ENCODE measurements at regions not wholly inside any gene's neighbourhood (a gene's known extent, or its start where the extent isn't known, plus 50 kb on each side); places are given as distances from the start of the nearest gene placed in this dataset.
"Not testable (repeated sequence)": the region's sequence is repeated elsewhere in the genome, so short reads cannot be mapped to it uniquely, and the experiment has no call there.

DNA sequence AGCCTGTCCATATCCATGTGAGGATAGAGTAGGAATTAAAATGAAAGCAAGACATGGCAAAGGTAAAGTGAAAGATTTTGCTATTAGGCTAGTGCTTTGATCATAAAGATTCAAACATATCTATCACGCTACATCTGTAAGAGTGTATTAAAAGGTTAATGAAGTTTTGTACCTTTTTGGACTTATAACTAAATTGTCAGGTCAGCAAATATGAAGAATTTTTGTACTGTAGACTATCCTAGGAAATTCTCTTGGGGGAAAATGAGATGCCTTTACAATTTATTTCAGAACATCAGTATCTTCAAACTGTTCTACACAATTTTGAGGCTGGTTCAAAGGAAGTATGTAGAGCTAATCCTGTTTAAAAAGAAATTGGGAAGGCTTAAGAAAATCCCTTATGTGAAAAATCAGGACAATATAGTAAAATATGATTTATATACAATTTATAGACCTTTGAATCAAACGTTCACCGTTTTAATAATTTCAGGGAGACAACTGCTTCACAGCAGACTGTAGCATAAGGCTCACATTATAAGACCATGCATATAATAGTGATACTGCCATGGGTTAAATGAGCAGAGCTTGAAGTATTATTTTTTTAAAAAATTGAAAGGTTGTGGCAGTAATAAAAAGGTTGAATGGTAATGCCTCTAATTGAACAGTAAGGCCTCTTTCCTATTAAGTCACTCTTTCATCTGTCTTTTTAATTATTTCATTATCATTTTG lies 639.5 kb upstream of the ARRDC3 start:
- Mint-ChIP-seq H3K27me3 (no peaks in the 10 kb centered on the region), H3K27ac (no peak overlapping the region), H3K36me3 (no peaks in the 10 kb centered on the region), H3K4me3 (no peak overlapping the region), H3K4me1 (no peaks in the 10 kb centered on the region), H3K9me3 (peaks cover 0 to 1% (median 0%) of the 10 kb centered on the region in 7 donors)
- ATAC-seq (ENCODE audit: low read depth in 2 of 2) (no peak), DNase-seq (no peak)

- no peak for DNase-seq
- H3K4me1 Mint-ChIP-seq: no peaks in the 10 kb centered on the region
- no peaks in the 10 kb centered on the region for H3K36me3 Mint-ChIP-seq
- H3K4me3 Mint-ChIP-seq: no peak overlapping the region
- peaks cover 0 to 9% (median 0%) of the 10 kb centered on the region in 7 donors for H3K9me3 Mint-ChIP-seq
- no peaks in the 10 kb centered on the region for H3K27me3 Mint-ChIP-seq
- no peak overlapping the region for H3K27ac Mint-ChIP-seq
- no peak for ATAC-seq (ENCODE audit: low read depth in 2 of 2)
These were observed 636.4 kb upstream of the ARRDC3 start for GRCh38 chr5:92019376-92019990.

DNA sequence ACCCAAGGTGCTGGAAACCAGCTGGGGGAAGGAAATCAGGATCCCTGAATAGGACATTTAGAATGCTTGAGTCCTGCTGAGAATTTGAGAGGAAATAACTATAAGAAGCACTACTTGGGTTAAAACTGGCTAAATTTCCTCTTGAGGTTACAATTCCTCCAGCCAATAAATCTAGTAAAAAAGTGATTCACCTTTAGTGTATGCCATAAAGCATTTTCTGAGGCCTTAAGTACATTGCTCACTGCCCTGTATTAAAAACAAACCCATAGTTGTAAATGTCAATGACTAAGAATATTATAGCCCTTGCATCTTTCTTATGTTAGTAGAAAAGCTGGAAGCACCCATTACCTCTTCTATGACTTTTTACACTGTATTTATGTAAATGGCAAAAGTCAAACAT lies 634.7 kb upstream of the ARRDC3 start:
- Mint-ChIP-seq H3K36me3 (no peaks in the 10 kb centered on the region), H3K4me1 (no peaks in the 10 kb centered on the region), H3K27me3 (no peaks in the 10 kb centered on the region), H3K27ac (no peak overlapping the region), H3K9me3 (peaks cover 0 to 11% (median 2%) of the 10 kb centered on the region in 7 donors), H3K4me3 (no peak overlapping the region)
- no peak for DNase-seq
- no peak for ATAC-seq (ENCODE audit: low read depth in 2 of 2)

- H3K4me1 Mint-ChIP-seq; DNase-seq; H3K4me3 Mint-ChIP-seq; H3K27me3 Mint-ChIP-seq; ATAC-seq (ENCODE audit: low read depth in 2 of 2); H3K27ac Mint-ChIP-seq; H3K36me3 Mint-ChIP-seq: not testable (repeated sequence)
- peaks cover 2 to 11% (median 5%) of the 10 kb centered on the region in 7 donors for H3K9me3 Mint-ChIP-seq
These were observed 628.7 kb upstream of the ARRDC3 start for GRCh38 chr5:92011845-92012244.

- Mint-ChIP-seq H3K4me1 (no peaks in the 10 kb centered on the region), H3K9me3 (peaks cover 0 to 2% (median 0%) of the 10 kb centered on the region in 7 donors), H3K36me3 (no peaks in the 10 kb centered on the region), H3K4me3 (no peak overlapping the region), H3K27me3 (no peaks in the 10 kb centered on the region), H3K27ac (no peak overlapping the region)
- DNase-seq (no peak), ATAC-seq (ENCODE audit: low read depth in 2 of 2) (no peak)
These were observed 620.7 kb upstream of the ARRDC3 start for GRCh38 chr5:92003806-92004205.

DNA sequence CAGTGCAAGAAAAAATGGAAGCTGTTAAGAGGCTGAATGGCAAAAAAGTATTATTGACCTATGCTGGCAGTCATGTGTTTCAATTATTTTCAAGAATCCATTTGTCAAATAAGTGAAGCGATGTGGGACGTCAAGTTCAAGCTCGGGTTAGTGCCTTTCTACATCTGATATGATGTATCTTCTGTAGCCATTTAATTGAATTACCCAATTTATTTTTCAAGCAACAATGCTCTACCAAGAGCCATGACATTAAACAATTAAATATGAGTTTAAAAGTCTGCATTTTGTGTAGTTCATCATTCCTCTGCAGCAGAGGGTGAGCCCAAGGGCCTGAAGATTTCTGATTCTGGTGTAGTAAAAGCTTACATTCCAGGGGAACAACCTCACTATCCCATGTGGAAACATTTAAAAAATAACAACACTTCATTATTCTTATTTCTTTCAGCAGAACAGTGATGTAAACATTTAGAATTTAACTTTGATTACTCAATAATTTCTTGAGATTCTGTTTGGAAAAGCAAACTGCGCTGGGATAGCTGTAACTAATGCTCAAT lies 619.7 kb upstream of the ARRDC3 start:
- no peaks in the 10 kb centered on the region for H3K36me3 Mint-ChIP-seq
- no peaks in the 10 kb centered on the region for H3K4me1 Mint-ChIP-seq
- H3K9me3 Mint-ChIP-seq: peaks cover 0 to 1% (median 0%) of the 10 kb centered on the region in 7 donors
- no peak for DNase-seq
- no peak for ATAC-seq (ENCODE audit: low read depth in 2 of 2)
- H3K27me3 Mint-ChIP-seq: no peaks in the 10 kb centered on the region
- no peak overlapping the region for H3K27ac Mint-ChIP-seq
- H3K4me3 Mint-ChIP-seq: no peak overlapping the region

DNA sequence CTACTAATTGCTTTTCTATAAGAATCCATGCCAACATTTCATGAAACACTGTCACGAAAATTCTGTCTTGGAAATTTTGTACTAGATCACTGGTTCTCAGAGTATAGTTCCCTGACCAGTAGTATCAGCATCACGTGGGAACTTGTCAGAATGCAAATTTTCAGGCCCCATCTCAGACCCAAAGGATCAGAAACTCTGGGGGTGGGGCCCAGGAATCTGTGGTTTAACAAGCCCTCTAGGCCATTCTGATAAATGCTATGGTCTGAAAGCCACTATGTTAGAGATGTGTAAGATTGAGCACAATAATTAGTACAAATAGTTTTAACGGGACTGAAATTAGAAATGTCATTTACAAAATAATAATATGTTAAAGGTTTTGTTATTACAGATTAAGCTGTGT lies 615.7 kb upstream of the ARRDC3 start:
- H3K27ac Mint-ChIP-seq: no peak overlapping the region
- no peak overlapping the region for H3K4me3 Mint-ChIP-seq
- ATAC-seq (ENCODE audit: low read depth in 2 of 2) (no peak), DNase-seq (no peak)
- H3K4me1 Mint-ChIP-seq: no peaks in the 10 kb centered on the region
- H3K9me3 Mint-ChIP-seq: peaks cover 0 to 1% (median 0%) of the 10 kb centered on the region in 7 donors
- H3K36me3 Mint-ChIP-seq: no peaks in the 10 kb centered on the region
- H3K27me3 Mint-ChIP-seq: no peaks in the 10 kb centered on the region

GRCh38 chr5:91983869-91984268 lies 600.8 kb upstream of the ARRDC3 start:
- no peaks in the 10 kb centered on the region for H3K27me3 Mint-ChIP-seq
- no peak overlapping the region for H3K4me3 Mint-ChIP-seq
- H3K9me3 Mint-ChIP-seq: peaks cover 0 to 3% (median 0%) of the 10 kb centered on the region in 7 donors
- no peaks in the 10 kb centered on the region for H3K4me1 Mint-ChIP-seq
- H3K27ac Mint-ChIP-seq: no peak overlapping the region
- ATAC-seq (ENCODE audit: low read depth in 2 of 2) (no peak), DNase-seq (no peak)
- no peaks in the 10 kb centered on the region for H3K36me3 Mint-ChIP-seq

DNA sequence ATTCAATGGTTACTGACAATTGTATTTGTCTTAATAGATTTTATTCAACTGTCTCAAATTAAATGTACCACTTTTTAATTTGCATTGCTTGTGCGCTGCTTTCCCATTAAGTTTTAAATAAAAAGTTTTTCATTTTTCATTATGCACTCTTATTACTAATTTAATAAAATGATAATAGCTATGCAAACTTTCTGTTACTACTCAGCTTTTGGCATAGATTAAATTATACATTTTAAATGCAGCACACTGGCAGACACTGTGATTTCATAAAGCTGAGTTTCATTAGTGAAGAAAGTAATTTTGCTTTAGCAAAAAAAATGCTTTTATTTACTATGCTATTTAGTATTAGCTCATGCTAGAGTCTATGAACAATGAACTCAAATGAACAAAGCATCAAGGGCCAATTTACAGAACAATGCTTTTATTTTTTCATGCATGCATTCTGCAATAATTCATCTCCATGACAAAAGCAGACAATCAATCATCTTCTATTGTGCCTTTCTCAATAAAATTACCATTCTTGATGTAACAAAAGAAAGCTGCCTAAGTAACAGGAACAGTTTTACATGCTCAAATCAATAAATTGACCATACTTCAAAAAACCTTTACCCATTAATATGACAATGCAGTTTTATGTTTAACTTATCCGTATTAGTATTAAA lies 595.2 kb upstream of the ARRDC3 start:
- Mint-ChIP-seq H3K27ac (no peak overlapping the region), H3K4me3 (no peak overlapping the region), H3K36me3 (no peaks in the 10 kb centered on the region), H3K4me1 (no peaks in the 10 kb centered on the region), H3K27me3 (no peaks in the 10 kb centered on the region), H3K9me3 (no peaks in the 10 kb centered on the region)
- no peak for ATAC-seq (ENCODE audit: low read depth in 2 of 2)
- no peak for DNase-seq

GRCh38 chr5:91977579-91977978 lies 594.5 kb upstream of the ARRDC3 start:
- Mint-ChIP-seq H3K9me3 (no peaks in the 10 kb centered on the region), H3K4me1 (no peaks in the 10 kb centered on the region), H3K4me3 (no peak overlapping the region), H3K36me3 (no peaks in the 10 kb centered on the region), H3K27me3 (no peaks in the 10 kb centered on the region), H3K27ac (no peak overlapping the region)
- ATAC-seq (ENCODE audit: low read depth in 2 of 2) (no peak), DNase-seq (no peak)

DNA sequence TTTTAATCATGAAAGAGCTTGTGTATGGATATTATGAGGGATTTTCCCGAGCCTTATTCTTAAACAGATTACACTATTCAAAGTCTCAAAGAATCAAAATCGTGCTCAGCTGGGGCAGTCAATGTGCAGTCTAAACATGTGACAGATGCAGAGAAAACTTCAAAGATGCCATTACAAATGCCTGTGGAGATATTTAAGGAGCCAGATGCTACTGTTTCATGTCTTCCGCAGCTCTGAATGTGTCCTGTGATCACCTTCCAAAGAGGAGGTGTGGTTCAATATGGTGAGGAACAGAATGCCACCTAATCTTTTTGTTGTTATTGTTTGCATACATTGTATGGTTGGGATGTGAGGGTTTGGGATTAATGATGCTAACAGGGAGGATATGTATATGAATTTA lies 593.3 kb upstream of the ARRDC3 start:
- Mint-ChIP-seq H3K4me3 (no peak overlapping the region), H3K9me3 (no peaks in the 10 kb centered on the region), H3K27ac (no peak overlapping the region), H3K36me3 (no peaks in the 10 kb centered on the region), H3K27me3 (no peaks in the 10 kb centered on the region), H3K4me1 (no peaks in the 10 kb centered on the region)
- DNase-seq (no peak), ATAC-seq (ENCODE audit: low read depth in 2 of 2) (no peak)

DNA sequence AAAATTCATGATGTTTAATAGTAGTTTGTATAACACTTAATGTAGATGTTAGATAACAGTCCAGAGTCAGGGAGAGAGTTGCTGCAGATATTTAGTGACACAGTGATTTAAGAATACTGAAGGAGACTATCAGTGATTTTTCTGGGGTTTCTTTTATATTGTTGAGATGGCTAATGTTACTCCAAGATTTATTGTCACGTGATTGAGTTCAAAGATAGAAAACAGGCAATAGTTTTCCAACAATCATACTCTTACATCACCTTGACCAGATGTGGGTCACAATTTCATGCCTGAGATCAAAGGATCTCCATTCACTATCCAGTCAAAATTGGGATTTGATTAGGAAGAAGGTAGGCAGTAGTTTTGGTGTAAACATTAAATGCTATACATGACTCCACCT lies 580.0 kb upstream of the ARRDC3 start:
- Mint-ChIP-seq H3K27me3 (no peaks in the 10 kb centered on the region), H3K4me1 (no peaks in the 10 kb centered on the region), H3K4me3 (no peak overlapping the region), H3K9me3 (peaks cover 0 to 2% (median 0%) of the 10 kb centered on the region in 7 donors), H3K27ac (no peak overlapping the region), H3K36me3 (no peaks in the 10 kb centered on the region)
- ATAC-seq (ENCODE audit: low read depth in 2 of 2) (no peak), DNase-seq (no peak)

DNA sequence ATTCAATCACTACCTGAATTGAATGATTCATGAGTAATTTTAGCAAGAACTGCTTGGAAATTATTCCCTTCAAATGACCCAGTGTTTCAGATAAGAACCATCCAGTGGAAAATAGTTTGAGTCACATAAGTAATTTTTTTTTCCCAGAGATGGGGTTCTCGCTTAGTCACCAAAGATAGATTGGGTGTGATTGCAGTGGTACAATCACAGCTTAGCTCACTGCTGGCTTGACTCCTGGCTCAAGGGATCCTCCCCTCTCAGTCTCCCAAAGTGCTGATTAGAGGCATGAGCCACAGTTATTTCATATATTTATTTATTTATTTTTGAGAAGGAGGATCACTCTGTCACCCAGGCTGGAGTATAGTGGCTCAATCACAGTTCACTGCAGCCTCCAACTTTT lies 574.5 kb upstream of the ARRDC3 start:
- Mint-ChIP-seq H3K36me3 (no peaks in the 10 kb centered on the region), H3K4me1 (no peaks in the 10 kb centered on the region), H3K9me3 (peaks cover 0 to 3% (median 0%) of the 10 kb centered on the region in 7 donors), H3K27ac (no peak overlapping the region), H3K4me3 (no peak overlapping the region), H3K27me3 (no peaks in the 10 kb centered on the region)
- ATAC-seq (ENCODE audit: low read depth in 2 of 2) (no peak), DNase-seq (no peak)

- Mint-ChIP-seq H3K9me3 (peaks cover 0 to 4% (median 0%) of the 10 kb centered on the region in 7 donors), H3K4me1 (no peaks in the 10 kb centered on the region), H3K27me3 (no peaks in the 10 kb centered on the region), H3K27ac (no peak overlapping the region), H3K36me3 (no peaks in the 10 kb centered on the region), H3K4me3 (no peak overlapping the region)
- DNase-seq (no peak), ATAC-seq (ENCODE audit: low read depth in 2 of 2) (no peak)
These were observed 573.6 kb upstream of the ARRDC3 start for GRCh38 chr5:91956738-91957137.
